GM23338 (cell line): ENCODE measurements at regions not wholly inside any gene's neighbourhood (a gene's known extent, or its start where the extent isn't known, plus 50 kb on each side); places are given as distances from the start of the nearest gene placed in this dataset.

Experiments
- ATAC-seq: fragments of 200-7000 bp; cut with Tn5 transposase; 3 replicates; pipeline ENCODE4 v1.9.1; 2020
- DNase-seq: peaks from one replicate; pipeline ENCODE4 v3.0.0-alpha.2; 2015; ENCODE audit warnings: low spot score
- H2AFZ ChIP-seq: fragments of 200-600 bp; sonication (generic); 2 replicates; pipeline ENCODE4 v1.8.0; 2016; ENCODE audit warnings: antibody characterized with exemption, mild to moderate bottlenecking, moderate library complexity
- H3F3A ChIP-seq: fragments of 200-600 bp; sonication (generic); replicated peaks from 2 replicates; pipeline ENCODE4 v1.8.0; 2017; ENCODE audit warnings: antibody characterized with exemption, mixed run types, low read depth
- H3K27ac ChIP-seq: fragments of 200-600 bp; sonication (generic); 2 replicates; pipeline ENCODE4 v1.6.1; 2016; ENCODE audit warnings: low read depth
- H3K27me3 ChIP-seq: fragments of 200-600 bp; sonication (generic); 2 replicates; pipeline ENCODE4 v1.8.0; 2016; ENCODE audit warnings: mild to moderate bottlenecking, mixed run types, moderate library complexity; ENCODE audit not compliant: insufficient read depth
- H3K36me3 ChIP-seq: fragments of 200-600 bp; sonication (generic); 2 replicates; pipeline ENCODE4 v1.8.0; 2016; ENCODE audit warnings: mild to moderate bottlenecking; ENCODE audit not compliant: insufficient read depth
- H3K4me1 ChIP-seq: fragments of 200-600 bp; sonication (generic); 2 replicates; pipeline ENCODE4 v1.8.0; 2016; ENCODE audit warnings: mild to moderate bottlenecking, moderate library complexity; ENCODE audit not compliant: insufficient read depth
- H3K4me2 ChIP-seq: fragments of 200-600 bp; sonication (generic); 2 replicates; pipeline ENCODE4 v1.7.1; 2017; ENCODE audit warnings: mixed run types
- H3K4me3 ChIP-seq: fragments of 200-600 bp; sonication (generic); 2 replicates; pipeline ENCODE4 v1.6.1; 2016; ENCODE audit warnings: mixed run types
- H3K79me2 ChIP-seq: fragments of 200-600 bp; sonication (generic); replicated peaks from 2 replicates; pipeline ENCODE4 v1.8.0; 2017; ENCODE audit warnings: mild to moderate bottlenecking; ENCODE audit not compliant: insufficient read depth
- H3K9me2 ChIP-seq: fragments of 200-600 bp; sonication (generic); 2 replicates; pipeline ENCODE4 v1.8.0; 2017; ENCODE audit not compliant: insufficient read depth
- H4K20me1 ChIP-seq: fragments of 200-600 bp; sonication (generic); replicated peaks from 2 replicates; pipeline ENCODE4 v1.8.0; 2017; ENCODE audit warnings: mild to moderate bottlenecking; ENCODE audit not compliant: insufficient read depth
- H3K27ac Mint-ChIP-seq: 2 replicates; pipeline ENCODE4 v1.8.0; 2020; ENCODE audit warnings: inconsistent platforms, mild to moderate bottlenecking, moderate library complexity, mixed read lengths
- H3K27me3 Mint-ChIP-seq: 3 replicates; pipeline ENCODE4 v1.8.0; 2022; ENCODE audit warnings: low read depth, mild to moderate bottlenecking, moderate library complexity, mixed read lengths, inconsistent platforms; ENCODE audit not compliant: insufficient read depth, poor library complexity
- H3K36me3 Mint-ChIP-seq: 3 replicates; pipeline ENCODE4 v1.8.0; 2021; ENCODE audit warnings: low read depth, mild to moderate bottlenecking, inconsistent platforms, moderate library complexity, mixed read lengths
- H3K4me1 Mint-ChIP-seq: 3 replicates; pipeline ENCODE4 v1.8.0; 2020; ENCODE audit warnings: mild to moderate bottlenecking, inconsistent platforms, mixed read lengths
- H3K4me3 Mint-ChIP-seq: 3 replicates; pipeline ENCODE4 v1.8.0; 2021; ENCODE audit warnings: moderate library complexity, mild to moderate bottlenecking, inconsistent platforms, mixed read lengths
- H3K9me3 Mint-ChIP-seq: 3 replicates; pipeline ENCODE4 v1.8.0; 2020; ENCODE audit warnings: moderate library complexity, mild to moderate bottlenecking, inconsistent platforms, mixed read lengths
- CREB1 ChIP-seq: fragments of 250-450 bp; sonication (Bioruptor Pico); IDR thresholded peaks from 2 replicates; pipeline ENCODE4 v1.5.0; 2020; ENCODE audit warnings: low read depth, mild to moderate bottlenecking, moderate library complexity
- EZH2phosphoT487 ChIP-seq: fragments of 200-600 bp; sonication (generic); IDR thresholded peaks from one replicate; pipeline ENCODE4 v1.8.1; 2018; ENCODE audit warnings: antibody characterized with exemption; ENCODE audit not compliant: unreplicated experiment
- NANOG ChIP-seq: IDR thresholded peaks from 2 replicates; pipeline ENCODE4 v1.6.1; 2016; ENCODE audit warnings: antibody characterized with exemption, borderline replicate concordance
- POLR2AphosphoS5 ChIP-seq: IDR thresholded peaks from 2 replicates; pipeline ENCODE4 v1.6.1; 2016; ENCODE audit warnings: antibody characterized with exemption, low read depth
- ZNF331 ChIP-seq: fragments of 250-450 bp; sonication (Bioruptor Pico); IDR thresholded peaks from 2 replicates; pipeline ENCODE4 v1.5.0; 2020; ENCODE audit warnings: low read depth, mild to moderate bottlenecking, moderate library complexity
- TF ChIP-seq, protein P1 (sequence below): fragments of 250-450 bp; sonication (Bioruptor Pico); IDR thresholded peaks from 2 replicates; pipeline ENCODE4 v1.5.0; 2020; ENCODE audit warnings: mild to moderate bottlenecking, moderate library complexity

- TF ChIP-seq, protein P1, sequence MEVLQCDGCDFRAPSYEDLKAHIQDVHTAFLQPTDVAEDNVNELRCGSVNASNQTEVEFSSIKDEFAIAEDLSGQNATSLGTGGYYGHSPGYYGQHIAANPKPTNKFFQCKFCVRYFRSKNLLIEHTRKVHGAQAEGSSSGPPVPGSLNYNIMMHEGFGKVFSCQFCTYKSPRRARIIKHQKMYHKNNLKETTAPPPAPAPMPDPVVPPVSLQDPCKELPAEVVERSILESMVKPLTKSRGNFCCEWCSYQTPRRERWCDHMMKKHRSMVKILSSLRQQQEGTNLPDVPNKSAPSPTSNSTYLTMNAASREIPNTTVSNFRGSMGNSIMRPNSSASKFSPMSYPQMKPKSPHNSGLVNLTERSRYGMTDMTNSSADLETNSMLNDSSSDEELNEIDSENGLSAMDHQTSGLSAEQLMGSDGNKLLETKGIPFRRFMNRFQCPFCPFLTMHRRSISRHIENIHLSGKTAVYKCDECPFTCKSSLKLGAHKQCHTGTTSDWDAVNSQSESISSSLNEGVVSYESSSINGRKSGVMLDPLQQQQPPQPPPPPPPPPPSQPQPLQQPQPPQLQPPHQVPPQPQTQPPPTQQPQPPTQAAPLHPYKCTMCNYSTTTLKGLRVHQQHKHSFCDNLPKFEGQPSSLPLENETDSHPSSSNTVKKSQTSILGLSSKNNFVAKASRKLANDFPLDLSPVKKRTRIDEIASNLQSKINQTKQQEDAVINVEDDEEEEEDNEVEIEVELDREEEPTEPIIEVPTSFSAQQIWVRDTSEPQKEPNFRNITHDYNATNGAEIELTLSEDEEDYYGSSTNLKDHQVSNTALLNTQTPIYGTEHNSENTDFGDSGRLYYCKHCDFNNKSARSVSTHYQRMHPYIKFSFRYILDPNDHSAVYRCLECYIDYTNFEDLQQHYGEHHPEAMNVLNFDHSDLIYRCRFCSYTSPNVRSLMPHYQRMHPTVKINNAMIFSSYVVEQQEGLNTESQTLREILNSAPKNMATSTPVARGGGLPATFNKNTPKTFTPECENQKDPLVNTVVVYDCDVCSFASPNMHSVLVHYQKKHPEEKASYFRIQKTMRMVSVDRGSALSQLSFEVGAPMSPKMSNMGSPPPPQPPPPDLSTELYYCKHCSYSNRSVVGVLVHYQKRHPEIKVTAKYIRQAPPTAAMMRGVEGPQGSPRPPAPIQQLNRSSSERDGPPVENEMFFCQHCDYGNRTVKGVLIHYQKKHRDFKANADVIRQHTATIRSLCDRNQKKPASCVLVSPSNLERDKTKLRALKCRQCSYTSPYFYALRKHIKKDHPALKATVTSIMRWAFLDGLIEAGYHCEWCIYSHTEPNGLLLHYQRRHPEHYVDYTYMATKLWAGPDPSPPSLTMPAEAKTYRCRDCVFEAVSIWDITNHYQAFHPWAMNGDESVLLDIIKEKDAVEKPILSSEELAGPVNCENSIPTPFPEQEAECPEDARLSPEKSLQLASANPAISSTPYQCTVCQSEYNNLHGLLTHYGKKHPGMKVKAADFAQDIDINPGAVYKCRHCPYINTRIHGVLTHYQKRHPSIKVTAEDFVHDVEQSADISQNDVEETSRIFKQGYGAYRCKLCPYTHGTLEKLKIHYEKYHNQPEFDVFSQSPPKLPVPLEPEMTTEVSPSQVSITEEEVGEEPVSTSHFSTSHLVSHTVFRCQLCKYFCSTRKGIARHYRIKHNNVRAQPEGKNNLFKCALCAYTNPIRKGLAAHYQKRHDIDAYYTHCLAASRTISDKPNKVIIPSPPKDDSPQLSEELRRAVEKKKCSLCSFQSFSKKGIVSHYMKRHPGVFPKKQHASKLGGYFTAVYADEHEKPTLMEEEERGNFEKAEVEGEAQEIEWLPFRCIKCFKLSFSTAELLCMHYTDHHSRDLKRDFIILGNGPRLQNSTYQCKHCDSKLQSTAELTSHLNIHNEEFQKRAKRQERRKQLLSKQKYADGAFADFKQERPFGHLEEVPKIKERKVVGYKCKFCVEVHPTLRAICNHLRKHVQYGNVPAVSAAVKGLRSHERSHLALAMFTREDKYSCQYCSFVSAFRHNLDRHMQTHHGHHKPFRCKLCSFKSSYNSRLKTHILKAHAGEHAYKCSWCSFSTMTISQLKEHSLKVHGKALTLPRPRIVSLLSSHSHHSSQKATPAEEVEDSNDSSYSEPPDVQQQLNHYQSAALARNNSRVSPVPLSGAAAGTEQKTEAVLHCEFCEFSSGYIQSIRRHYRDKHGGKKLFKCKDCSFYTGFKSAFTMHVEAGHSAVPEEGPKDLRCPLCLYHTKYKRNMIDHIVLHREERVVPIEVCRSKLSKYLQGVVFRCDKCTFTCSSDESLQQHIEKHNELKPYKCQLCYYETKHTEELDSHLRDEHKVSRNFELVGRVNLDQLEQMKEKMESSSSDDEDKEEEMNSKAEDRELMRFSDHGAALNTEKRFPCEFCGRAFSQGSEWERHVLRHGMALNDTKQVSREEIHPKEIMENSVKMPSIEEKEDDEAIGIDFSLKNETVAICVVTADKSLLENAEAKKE (CRISPR knock-in tag), result no peak
- TF ChIP-seq CREB1 (no peak), NANOG (no peak)
Observed at GRCh38 chr1:14372526-14372925, 226.0 kb upstream of the KAZN start (continued).

- ATAC-seq, result no peak
- H3K27ac ChIP-seq, result no peak overlapping the region
- TF ChIP-seq EZH2phosphoT487 (no peak), POLR2AphosphoS5 (no peak), CREB1 (no peak), ZNF331 (CRISPR knock-in tag) (no peak)
- H2AFZ ChIP-seq, result peak overlapping the region; percentile 52; the same call in 1 of the 2 replicates
- DNase-seq, result no peak
- H3K79me2 ChIP-seq, result no peaks in the 10 kb centered on the region
- H3K4me1 ChIP-seq, result peaks cover 47% of the 10 kb centered on the region
- Mint-ChIP-seq H3K27me3 (peaks cover 2% of the 10 kb centered on the region), H3K4me1 (peaks cover 35% of the 10 kb centered on the region), H3K4me3 (no peak overlapping the region), H3K27ac (no peak overlapping the region), H3K9me3 (peaks cover 2% of the 10 kb centered on the region; the same call in 1 of the 3 replicates), H3K36me3 (no peaks in the 10 kb centered on the region)
- no peak overlapping the region for H3K4me3 ChIP-seq
- no peaks in the 10 kb centered on the region for H4K20me1 ChIP-seq
- peaks cover 10% of the 10 kb centered on the region for H3K9me2 ChIP-seq
- H3K27me3 ChIP-seq, result no peaks in the 10 kb centered on the region
- H3K36me3 ChIP-seq, result no peaks in the 10 kb centered on the region
- no peaks in the 10 kb centered on the region for H3F3A ChIP-seq
- peak overlapping the region; percentile 60 for H3K4me2 ChIP-seq
Observed at GRCh38 chr1:14373081-14373758, 225.3 kb upstream of the KAZN start.
